GM19463 (cell line): ENCODE measurements at regions not wholly inside any gene's neighbourhood (a gene's known extent, or its start where the extent isn't known, plus 50 kb on each side); places are given as distances from the start of the nearest gene placed in this dataset.

Experiments
- ATAC-seq: cut with Tn5 transposase; IDR thresholded peaks from one replicate; pipeline ENCODE4 v1.9.1; 2021; ENCODE audit warnings: mild to moderate bottlenecking, moderate library complexity; ENCODE audit not compliant: unreplicated experiment

DNA sequence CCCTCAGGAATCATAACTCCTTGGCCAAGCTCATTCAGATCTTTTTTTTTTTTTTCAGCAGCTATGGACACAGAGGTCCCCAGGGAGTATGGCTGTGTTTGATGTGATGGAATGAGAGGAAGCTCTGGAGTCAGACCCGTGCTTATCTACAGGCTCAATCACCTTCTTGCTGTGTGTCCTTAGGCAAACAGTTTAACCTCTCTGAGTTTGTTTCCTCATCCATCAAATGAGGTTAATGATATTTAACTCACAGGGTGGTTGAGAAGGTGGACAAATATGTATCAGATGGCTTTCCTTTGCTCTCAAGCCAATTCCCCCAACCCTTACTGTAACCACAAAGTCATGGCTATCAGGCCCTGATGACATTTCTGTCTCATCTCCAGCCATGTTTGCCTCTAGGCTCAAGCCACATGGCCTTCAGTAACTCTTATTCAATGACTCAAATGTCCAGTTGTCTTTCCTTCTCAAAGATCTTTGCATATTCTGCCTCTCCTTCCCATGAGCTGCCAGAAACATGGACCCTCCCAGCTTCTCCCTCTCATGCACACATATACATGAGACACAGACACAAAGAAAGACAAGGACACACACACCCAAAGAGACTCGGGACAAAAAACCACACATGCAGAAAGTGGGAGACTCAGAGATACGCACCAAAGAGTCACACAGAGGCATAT is 303.5 kb upstream of the KAZN start:
- ATAC-seq: no peak

DNA sequence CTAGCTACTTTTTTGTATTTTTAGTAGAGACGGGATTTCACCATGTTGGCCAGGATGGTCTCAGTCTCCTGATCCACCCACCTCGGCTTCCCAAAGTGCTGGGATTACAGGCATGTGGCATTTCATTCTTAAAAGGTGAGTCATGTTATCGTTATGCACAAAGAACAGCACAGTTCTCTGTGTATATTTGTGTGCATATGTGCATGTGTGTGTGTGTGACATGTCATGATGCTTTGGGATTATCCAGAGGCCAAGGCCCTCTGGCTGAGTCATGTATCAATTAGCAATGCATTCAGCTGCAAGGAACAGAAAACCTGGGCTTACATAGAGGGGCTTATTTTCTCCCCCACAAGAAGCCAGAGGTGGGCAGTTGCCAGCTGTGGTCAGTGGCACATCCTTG is 301.7 kb upstream of the KAZN start:
- ATAC-seq: no peak

DNA sequence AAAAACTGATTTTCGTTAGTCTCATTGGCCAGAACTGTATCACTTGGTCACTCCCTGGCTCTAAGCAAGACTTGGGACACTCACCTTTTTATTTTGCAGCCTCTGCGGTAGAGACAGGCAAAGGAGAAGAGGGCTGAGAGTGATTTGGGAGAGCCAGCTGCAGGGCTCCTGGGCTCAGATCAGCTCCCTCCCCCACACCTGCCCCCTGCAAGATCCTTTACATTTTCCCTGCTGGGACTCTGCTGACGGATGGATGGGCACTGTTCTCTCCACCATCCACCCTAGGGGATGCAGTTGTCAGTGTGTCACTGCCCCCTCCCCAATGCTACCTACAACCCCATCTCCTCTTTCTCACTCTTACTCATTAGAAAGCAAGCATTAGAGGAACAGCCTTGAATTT is 301.1 kb upstream of the KAZN start:
- no peak for ATAC-seq

GRCh38 chr1:14298806-14299205 is 299.7 kb upstream of the KAZN start:
- no peak for ATAC-seq

DNA sequence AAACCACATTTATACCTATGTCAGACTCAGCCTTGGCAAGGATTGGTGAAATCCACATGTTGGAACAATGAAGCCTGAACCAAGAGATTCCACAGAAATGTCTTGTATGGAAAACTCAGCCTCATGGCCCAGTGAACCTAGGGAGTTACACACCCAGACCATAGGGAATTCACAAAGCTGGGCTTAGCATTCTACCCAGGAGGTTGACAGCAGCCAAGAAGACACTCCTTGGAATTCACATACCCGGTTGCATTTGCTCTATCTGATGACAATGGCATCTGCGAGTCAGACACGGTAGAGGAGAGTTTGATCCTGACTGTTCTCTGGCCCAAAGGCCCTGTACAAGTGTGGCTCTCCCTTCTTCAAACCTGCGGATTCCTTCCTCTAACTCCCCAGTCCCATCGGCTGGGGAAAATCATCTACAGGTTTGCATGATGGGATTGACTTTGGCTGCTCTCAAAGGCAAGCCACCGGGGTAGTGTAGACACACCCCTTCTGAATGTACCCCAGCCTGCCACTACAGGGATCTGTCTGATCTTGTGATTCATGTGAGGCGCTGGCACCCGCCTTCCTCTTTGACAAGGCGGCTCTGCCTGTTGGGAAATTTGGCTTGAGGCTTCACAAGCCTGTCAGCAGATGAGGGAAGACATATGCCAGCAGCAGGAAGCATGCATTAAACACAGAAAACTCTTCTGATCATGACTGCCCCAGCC is 297.3 kb upstream of the KAZN start:
- no peak for ATAC-seq

DNA sequence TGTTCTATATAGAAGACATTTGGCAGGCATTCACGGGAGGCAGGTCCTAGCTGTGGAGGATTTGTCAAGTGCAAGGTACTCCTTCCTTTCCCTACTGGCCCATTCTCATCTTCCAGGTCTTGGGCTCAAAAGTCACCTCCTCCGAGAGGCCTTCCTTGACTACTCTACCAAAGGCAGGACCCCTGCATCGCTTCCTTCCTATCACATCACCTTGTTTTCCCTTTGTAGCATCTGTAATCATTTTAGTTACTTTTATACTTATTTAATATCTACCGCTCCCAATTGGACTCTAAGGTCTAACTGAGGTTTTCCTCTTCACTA is 296.8 kb upstream of the KAZN start:
- ATAC-seq: no peak

- no peak for ATAC-seq
These were observed 296.5 kb upstream of the KAZN start for GRCh38 chr1:14302025-14302424.

GRCh38 chr1:14303011-14303410 is 295.5 kb upstream of the KAZN start:
- ATAC-seq: no peak

GRCh38 chr1:14304381-14304865 is 294.1 kb upstream of the KAZN start:
- no peak for ATAC-seq

- no peak for ATAC-seq
These were observed 290.0 kb upstream of the KAZN start for GRCh38 chr1:14308460-14308859.

DNA sequence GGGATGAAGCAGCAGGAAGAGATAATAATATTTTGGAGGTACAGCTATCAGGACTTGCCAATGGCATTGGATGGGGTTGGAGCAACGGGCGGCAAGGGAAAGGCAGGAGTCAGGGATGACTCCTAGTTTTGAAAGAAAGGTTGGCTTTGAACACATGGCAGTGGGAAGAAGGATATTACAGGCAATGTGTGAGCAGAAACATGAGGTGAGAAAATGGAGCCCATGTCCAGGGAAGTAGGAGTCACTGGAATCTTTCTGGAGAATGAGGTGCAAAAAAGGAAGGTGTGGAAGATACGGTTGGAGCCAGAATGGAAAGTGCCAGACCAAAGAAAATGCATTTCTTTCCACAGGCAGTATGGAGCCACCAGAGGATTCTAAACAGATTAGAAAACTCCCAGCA is 288.5 kb upstream of the KAZN start:
- no peak for ATAC-seq

- ATAC-seq: no peak
These were observed 288.0 kb upstream of the KAZN start for GRCh38 chr1:14310476-14310875.

DNA sequence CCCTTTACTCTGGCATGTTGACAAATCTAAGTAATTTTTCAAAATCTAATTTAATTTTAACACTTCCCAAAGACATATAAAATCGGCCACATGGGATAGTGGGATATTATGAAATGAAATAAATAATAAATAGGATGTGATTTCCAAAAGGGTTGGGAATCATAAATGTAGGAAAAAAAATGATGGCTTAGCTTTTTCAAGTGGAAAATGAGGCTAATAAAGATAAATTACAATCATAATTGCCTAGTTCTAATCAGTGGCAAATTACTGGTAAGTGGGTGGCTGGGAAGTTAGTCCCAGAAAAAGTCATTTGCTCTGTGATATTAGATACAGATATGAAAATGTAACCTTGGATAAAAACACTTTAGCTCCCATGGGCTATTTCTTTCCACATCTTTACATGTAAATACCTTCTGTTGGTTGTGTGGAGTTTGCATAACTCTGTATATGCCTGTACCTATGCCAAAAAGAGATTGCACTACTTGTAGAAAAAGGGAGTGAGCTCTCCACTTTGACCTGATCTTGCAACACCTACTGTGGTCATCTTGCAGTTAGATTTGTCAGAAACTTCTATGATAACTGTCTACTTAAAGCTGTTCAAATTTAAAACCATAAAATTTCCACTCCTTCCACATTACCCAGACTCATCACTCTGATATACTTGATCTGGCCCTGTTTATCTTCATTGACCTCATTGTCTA is 284.6 kb upstream of the KAZN start:
- no peak for ATAC-seq

GRCh38 chr1:14318830-14319229 is 279.7 kb upstream of the KAZN start:
- no peak for ATAC-seq

- no peak for ATAC-seq
These were observed 278.0 kb upstream of the KAZN start for GRCh38 chr1:14320518-14320917.

GRCh38 chr1:14320986-14321385 is 277.5 kb upstream of the KAZN start:
- no peak for ATAC-seq

GRCh38 chr1:14321422-14321821 is 277.1 kb upstream of the KAZN start:
- no peak for ATAC-seq

DNA sequence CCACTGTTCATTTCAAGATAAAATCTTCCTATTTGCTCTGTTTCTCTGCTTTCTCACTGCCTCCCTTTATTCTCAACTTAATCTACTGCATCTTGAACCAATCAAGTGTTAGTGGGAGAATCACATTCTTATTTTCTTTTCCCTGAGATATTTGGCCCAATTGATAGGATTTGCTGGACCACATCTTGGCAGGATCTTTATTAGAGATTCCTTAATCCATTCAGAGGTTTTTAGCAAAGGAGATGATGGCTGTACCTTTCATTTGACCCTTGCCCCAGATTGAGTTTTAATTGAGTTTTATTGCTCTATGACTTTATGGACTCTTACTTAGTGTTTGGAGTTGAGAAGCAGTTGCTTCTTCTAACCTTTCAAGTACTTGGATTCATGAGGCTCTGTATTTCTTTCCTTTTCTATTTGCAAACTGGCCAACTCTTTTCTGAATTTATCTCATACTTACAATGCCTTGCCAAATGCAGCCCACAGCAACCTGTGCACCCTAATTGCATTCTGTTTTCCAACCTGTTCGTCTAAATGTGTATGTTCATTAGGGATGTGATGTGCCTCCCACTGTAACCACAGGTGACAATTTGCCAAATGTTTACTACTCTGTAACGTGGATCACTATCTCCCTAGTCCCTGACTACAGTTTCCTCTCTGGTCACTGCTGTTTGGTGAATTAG is 274.8 kb upstream of the KAZN start:
- no peak for ATAC-seq

- no peak for ATAC-seq
These were observed 274.2 kb upstream of the KAZN start for GRCh38 chr1:14324248-14324630.

DNA sequence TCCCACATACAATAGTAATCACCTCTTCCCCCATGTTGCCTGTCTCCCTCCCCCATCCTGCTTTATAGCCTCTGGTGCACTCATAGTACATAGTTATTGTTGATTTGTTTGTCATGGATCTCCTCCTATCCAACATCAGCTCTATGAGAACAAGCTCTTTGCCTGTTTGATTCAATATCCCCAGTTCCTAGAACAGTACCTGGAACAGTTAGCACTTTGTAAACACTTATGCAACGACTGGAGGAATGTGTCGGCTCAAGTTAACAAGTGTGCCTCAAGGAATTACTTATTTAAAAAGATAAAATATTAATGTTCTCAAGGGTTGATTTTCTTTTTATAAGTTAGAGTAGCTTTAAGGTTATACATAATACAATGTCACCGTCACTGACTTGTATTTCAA is 271.6 kb upstream of the KAZN start:
- no peak for ATAC-seq

GRCh38 chr1:14328685-14329084 is 269.8 kb upstream of the KAZN start:
- ATAC-seq: no peak

GRCh38 chr1:14332158-14332557 is 266.3 kb upstream of the KAZN start:
- no peak for ATAC-seq
